PC-9 (cell line): ENCODE measurements at regions not wholly inside any gene's neighbourhood (a gene's known extent, or its start where the extent isn't known, plus 50 kb on each side); places are given as distances from the start of the nearest gene placed in this dataset.

Experiments used
- BruUV-seq: library from RNA; stranded (reverse); fragments of 400-500 nt; replicated peaks from 2 replicates; lab custom pipeline; 2021; lab: Mats Ljungman, UMichigan
- CTCF ChIA-PET: fragments of 300-600 bp; sonication (Branson Sonifier 250); formaldehyde crosslinking; loops from one replicate; lab custom pipeline; 2022; ENCODE audit warnings: antibody characterized with exemption; lab: Charles Lee
- POLR2A ChIA-PET: fragments of 300-600 bp; sonication (Branson Sonifier 250); formaldehyde crosslinking; loops from one replicate; lab custom pipeline; 2022; ENCODE audit warnings: antibody characterized with exemption; ENCODE audit not compliant: unreplicated experiment; lab: Charles Lee
- DNase-seq, 2 experiments: peaks; one replicate each; pipeline versions ENCODE4 v3.0.0 to v3.0.0-alpha.2; 2015 to 2022; ENCODE audit warnings: mixed read lengths in 1 of 2
- H2AFZ ChIP-seq: fragments of 200-600 bp; sonication (generic); 2 replicates; pipeline ENCODE4 v1.8.1; 2017; ENCODE audit warnings: antibody characterized with exemption
- H3F3A ChIP-seq: fragments of 200-600 bp; sonication (generic); 2 replicates; pipeline ENCODE4 v1.8.1; 2017; ENCODE audit warnings: antibody characterized with exemption, mild to moderate bottlenecking, low read depth; ENCODE audit not compliant: insufficient read depth
- H3K27ac ChIP-seq: fragments of 200-600 bp; sonication (generic); 2 replicates; pipeline ENCODE4 v1.6.1; 2016; ENCODE audit warnings: mixed run types
- H3K27me3 ChIP-seq: fragments of 200-600 bp; sonication (generic); 2 replicates; pipeline ENCODE4 v1.6.1; 2016; ENCODE audit warnings: low read depth, mixed run types; ENCODE audit not compliant: insufficient read depth
- H3K36me3 ChIP-seq: fragments of 200-600 bp; sonication (generic); 2 replicates; pipeline ENCODE4 v1.6.1; 2016; ENCODE audit warnings: low read depth, mixed run types
- H3K4me1 ChIP-seq: fragments of 200-600 bp; sonication (generic); replicated peaks from 2 replicates; pipeline ENCODE4 v1.6.1; 2016; ENCODE audit warnings: mixed run types; ENCODE audit not compliant: insufficient read depth
- H3K4me2 ChIP-seq: fragments of 200-600 bp; sonication (generic); 2 replicates; pipeline ENCODE4 v1.6.1; 2017; ENCODE audit warnings: mixed run types
- H3K4me3 ChIP-seq: fragments of 200-600 bp; sonication (generic); 2 replicates; pipeline ENCODE4 v1.6.1; 2016; ENCODE audit warnings: mixed run types
- H3K79me2 ChIP-seq: fragments of 200-600 bp; sonication (generic); 2 replicates; pipeline ENCODE4 v1.6.1; 2017; ENCODE audit warnings: low read depth, mixed run types
- H3K9me2 ChIP-seq: fragments of 200-600 bp; sonication (generic); 2 replicates; pipeline ENCODE4 v1.8.1; 2017; ENCODE audit warnings: mild to moderate bottlenecking; ENCODE audit not compliant: insufficient read depth
- H3K9me3 ChIP-seq: fragments of 200-600 bp; sonication (generic); 2 replicates; pipeline ENCODE4 v1.8.1; 2016; ENCODE audit warnings: low read depth; ENCODE audit not compliant: insufficient read depth
- H4K20me1 ChIP-seq: fragments of 200-600 bp; sonication (generic); 2 replicates; pipeline ENCODE4 v1.8.1; 2017; ENCODE audit not compliant: insufficient read depth
- EZH2 ChIP-seq: fragments of 200-600 bp; sonication (generic); IDR thresholded peaks from 2 replicates; pipeline ENCODE4 v1.8.0; 2017; ENCODE audit warnings: antibody characterized with exemption, low read depth
- intact Hi-C: fragments of 100-400 bp; cut with micrococcal nuclease; formaldehyde crosslinking; loops from one replicate; pipeline ENCODE4 v1.10.0; 2022; ENCODE audit not compliant: unreplicated experiment
- TF ChIP-seq, protein P1 (sequence below): fragments of 200-600 bp; sonication (generic); conservative IDR thresholded peaks from 2 replicates; pipeline ENCODE4 v1.6.1; 2017; ENCODE audit warnings: mixed run types, antibody characterized with exemption, mild to moderate bottlenecking, moderate library complexity

DNA sequence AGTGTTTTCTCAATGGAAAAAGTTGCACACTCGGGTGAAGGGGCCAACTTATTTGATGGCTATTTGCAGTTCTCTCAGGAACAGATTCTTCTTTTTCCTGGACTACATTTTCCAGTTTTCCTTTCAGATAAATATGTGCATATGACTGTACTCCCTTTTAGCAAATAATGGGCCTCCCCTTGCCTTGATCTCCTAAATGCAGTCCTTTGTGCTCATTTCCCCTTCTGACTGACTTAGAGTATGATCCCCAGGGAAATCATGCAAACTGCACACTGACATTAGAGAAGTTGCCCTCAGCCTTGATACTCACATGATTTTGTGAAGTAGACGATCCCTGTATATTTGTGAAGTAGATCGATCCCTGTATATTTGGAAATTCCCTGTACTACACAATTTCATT is 492.9 kb upstream of the NOVA1 start:
- no peaks in the 10 kb centered on the region for H3K9me3 ChIP-seq
- intact Hi-C loops, result no loop called here
- no peaks in the 10 kb centered on the region for H3K36me3 ChIP-seq
- BruUV-seq, result no TSS peak
- H3K79me2 ChIP-seq, result no peaks in the 10 kb centered on the region
- no peak overlapping the region for H3K4me3 ChIP-seq
- ChIA-PET POLR2A (no interaction called here), CTCF (no interaction called here)
- no peak overlapping the region for H2AFZ ChIP-seq
- H4K20me1 ChIP-seq, result no peaks in the 10 kb centered on the region
- H3K4me1 ChIP-seq, result no peaks in the 10 kb centered on the region
- H3K9me2 ChIP-seq, result no peaks in the 10 kb centered on the region
- no peak overlapping the region for H3K27ac ChIP-seq
- no peaks in the 10 kb centered on the region for H3F3A ChIP-seq
- H3K27me3 ChIP-seq, result no peaks in the 10 kb centered on the region
- H3K4me2 ChIP-seq, result no peak overlapping the region
- DNase-seq, result no peak
- TF ChIP-seq, protein P1, sequence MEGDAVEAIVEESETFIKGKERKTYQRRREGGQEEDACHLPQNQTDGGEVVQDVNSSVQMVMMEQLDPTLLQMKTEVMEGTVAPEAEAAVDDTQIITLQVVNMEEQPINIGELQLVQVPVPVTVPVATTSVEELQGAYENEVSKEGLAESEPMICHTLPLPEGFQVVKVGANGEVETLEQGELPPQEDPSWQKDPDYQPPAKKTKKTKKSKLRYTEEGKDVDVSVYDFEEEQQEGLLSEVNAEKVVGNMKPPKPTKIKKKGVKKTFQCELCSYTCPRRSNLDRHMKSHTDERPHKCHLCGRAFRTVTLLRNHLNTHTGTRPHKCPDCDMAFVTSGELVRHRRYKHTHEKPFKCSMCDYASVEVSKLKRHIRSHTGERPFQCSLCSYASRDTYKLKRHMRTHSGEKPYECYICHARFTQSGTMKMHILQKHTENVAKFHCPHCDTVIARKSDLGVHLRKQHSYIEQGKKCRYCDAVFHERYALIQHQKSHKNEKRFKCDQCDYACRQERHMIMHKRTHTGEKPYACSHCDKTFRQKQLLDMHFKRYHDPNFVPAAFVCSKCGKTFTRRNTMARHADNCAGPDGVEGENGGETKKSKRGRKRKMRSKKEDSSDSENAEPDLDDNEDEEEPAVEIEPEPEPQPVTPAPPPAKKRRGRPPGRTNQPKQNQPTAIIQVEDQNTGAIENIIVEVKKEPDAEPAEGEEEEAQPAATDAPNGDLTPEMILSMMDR, result no peak
- no peak for TF ChIP-seq EZH2

- TF ChIP-seq, protein P1, result no peak
- no peak for TF ChIP-seq EZH2
- Histone ChIP-seq H3K4me1 (no peaks in the 10 kb centered on the region), H3K9me2 (no peaks in the 10 kb centered on the region), H2AFZ (no peak overlapping the region), H4K20me1 (no peaks in the 10 kb centered on the region), H3K27ac (no peak overlapping the region), H3K9me3 (no peaks in the 10 kb centered on the region), H3K36me3 (no peaks in the 10 kb centered on the region), H3F3A (no peaks in the 10 kb centered on the region), H3K4me3 (no peak overlapping the region), H3K27me3 (no peaks in the 10 kb centered on the region), H3K4me2 (no peak overlapping the region), H3K79me2 (no peaks in the 10 kb centered on the region)
- no peak for DNase-seq
- BruUV-seq, result no TSS peak
- intact Hi-C loops, result no loop called here
- ChIA-PET CTCF (no interaction called here), POLR2A (no interaction called here)
These were observed 494.1 kb upstream of the NOVA1 start for GRCh38 chr14:27091973-27092372.

GRCh38 chr14:27096091-27096490 is 498.3 kb upstream of the NOVA1 start:
- TF ChIP-seq, protein P1, result no peak
- no peak for TF ChIP-seq EZH2
- intact Hi-C loops, result no loop called here

More at GRCh38 chr14:27096091-27096490, 498.3 kb upstream of the NOVA1 start:
- Histone ChIP-seq H3K4me3 (no peak overlapping the region), H3K4me2 (no peak overlapping the region), H3K9me2 (no peaks in the 10 kb centered on the region), H3K4me1 (no peaks in the 10 kb centered on the region), H3K79me2 (no peaks in the 10 kb centered on the region), H3F3A (no peaks in the 10 kb centered on the region), H3K36me3 (no peaks in the 10 kb centered on the region), H2AFZ (no peak overlapping the region), H3K27ac (no peak overlapping the region), H3K27me3 (no peaks in the 10 kb centered on the region), H3K9me3 (no peaks in the 10 kb centered on the region), H4K20me1 (no peaks in the 10 kb centered on the region)
- DNase-seq, result no peak
- BruUV-seq, result no TSS peak
- POLR2A ChIA-PET, result no interaction called here
- CTCF ChIA-PET, result no interaction called here
